Vagina (tissue), 2 donors: ENCODE measurements at regions not wholly inside any gene's neighbourhood (a gene's known extent, or its start where the extent isn't known, plus 50 kb on each side); places are given as distances from the start of the nearest gene placed in this dataset.

Experiments
- CTCF ChIP-seq, 3 experiments: fragments of 450-650 bp in 2 of 3; fragments of 200-600 bp in 1 of 3; sonication (generic) in 1 of 3; IDR thresholded peaks; one replicate each; pipeline ENCODE4 v1.5.1; 2017 to 2019; ENCODE audit warnings: antibody characterized with exemption in 3 of 3, mild to moderate bottlenecking in 2 of 3, moderate library complexity in 2 of 3
- POLR2A ChIP-seq, 2 donors: fragments of 450-650 bp; IDR thresholded peaks; one replicate each; pipeline ENCODE4 v1.6.1; 2017; ENCODE audit warnings: antibody characterized with exemption in 2 of 2, mild to moderate bottlenecking in 2 of 2, moderate library complexity in 2 of 2

GRCh38 chr3:139203752-139204151 is 140.1 kb upstream of the MRPS22 start:
- TF ChIP-seq CTCF (IDR thresholded peaks at IDR 0.05) (no peak), POLR2A (IDR thresholded peaks at IDR 0.05) (no peak)
